ENCODE measurements at regions not wholly inside any gene's neighbourhood (a gene's known extent, or its start where the extent isn't known, plus 50 kb on each side); places are given as distances from the start of the nearest gene placed in this dataset.

- TF ChIP-seq CTCF (IDR thresholded peaks at IDR 0.05) (no peak), POLR2A (IDR thresholded peaks at IDR 0.05) (no peak)
These were observed 283.6 kb upstream of the NMUR2 start for GRCh38 chr5:152688561-152689249.
